ENCODE measurements at regions not wholly inside any gene's neighbourhood (a gene's known extent, or its start where the extent isn't known, plus 50 kb on each side); places are given as distances from the start of the nearest gene placed in this dataset.
"Not testable (repeated sequence)": the region's sequence is repeated elsewhere in the genome, so short reads cannot be mapped to it uniquely, and the experiment has no call there.

DNA sequence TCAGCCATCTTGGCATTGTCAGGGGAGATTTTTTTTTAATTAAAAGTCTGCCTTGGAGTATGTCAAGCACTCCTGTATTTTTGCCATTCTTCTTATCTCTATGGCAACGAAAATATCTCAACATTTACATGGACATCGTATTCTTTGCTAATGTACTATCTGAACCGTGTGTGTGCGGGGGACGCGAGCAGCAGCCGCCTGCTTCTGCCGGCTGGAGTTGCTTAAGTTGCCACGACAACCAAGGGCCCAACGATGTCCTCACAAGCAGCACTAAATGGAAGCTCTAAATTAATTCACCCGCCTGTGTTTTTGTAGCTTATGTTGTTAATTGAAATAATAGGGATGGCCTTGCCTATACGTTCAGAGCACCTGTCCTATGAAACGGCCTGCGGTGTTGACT is 309.5 kb downstream of the TEX29 start:
- H3K9me3 ChIP-seq, result no peaks in the 10 kb centered on the region
- H3K4me1 ChIP-seq (ENCODE audit: control insufficient read depth in 1 of 2, insufficient read depth in 1 of 2, low read depth in 1 of 2, low read length in 1 of 2), result no peaks in the 10 kb centered on the region
- TF ChIP-seq, protein P1, sequence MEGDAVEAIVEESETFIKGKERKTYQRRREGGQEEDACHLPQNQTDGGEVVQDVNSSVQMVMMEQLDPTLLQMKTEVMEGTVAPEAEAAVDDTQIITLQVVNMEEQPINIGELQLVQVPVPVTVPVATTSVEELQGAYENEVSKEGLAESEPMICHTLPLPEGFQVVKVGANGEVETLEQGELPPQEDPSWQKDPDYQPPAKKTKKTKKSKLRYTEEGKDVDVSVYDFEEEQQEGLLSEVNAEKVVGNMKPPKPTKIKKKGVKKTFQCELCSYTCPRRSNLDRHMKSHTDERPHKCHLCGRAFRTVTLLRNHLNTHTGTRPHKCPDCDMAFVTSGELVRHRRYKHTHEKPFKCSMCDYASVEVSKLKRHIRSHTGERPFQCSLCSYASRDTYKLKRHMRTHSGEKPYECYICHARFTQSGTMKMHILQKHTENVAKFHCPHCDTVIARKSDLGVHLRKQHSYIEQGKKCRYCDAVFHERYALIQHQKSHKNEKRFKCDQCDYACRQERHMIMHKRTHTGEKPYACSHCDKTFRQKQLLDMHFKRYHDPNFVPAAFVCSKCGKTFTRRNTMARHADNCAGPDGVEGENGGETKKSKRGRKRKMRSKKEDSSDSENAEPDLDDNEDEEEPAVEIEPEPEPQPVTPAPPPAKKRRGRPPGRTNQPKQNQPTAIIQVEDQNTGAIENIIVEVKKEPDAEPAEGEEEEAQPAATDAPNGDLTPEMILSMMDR (IDR thresholded peaks at IDR 0.05), result no peak

DNA sequence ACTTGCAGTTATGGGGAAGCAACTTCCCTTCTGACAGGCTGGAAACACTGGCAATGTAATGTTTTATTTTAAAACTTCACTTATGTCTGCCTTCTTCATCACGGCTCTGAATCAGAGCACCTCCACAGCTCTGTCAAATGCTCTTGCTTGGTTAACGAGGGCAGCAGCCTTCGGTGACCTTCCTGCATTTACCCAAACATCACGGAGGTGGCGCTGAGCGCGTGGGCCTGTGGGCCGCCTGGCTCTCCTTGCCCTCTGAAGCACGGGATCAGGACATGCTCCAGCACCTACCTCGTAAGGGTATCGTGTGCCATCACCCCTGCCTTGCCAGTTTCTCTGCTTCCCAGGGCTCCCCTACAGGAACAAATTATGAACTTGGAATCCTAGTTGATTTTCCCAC is 310.0 kb downstream of the TEX29 start:
- H3K27ac ChIP-seq, result no peak overlapping the region
- no peaks in the 10 kb centered on the region for H3K27me3 ChIP-seq

More for the DNA sequence above, 309.5 kb downstream of the TEX29 start:
- Histone ChIP-seq H3K27me3 (no peaks in the 10 kb centered on the region), H3K27ac (no peak overlapping the region), H3K36me3 (no peaks in the 10 kb centered on the region), H3K4me3 (ENCODE audit: low read depth in 1 of 2, low read length in 1 of 2) (no peak overlapping the region)

DNA sequence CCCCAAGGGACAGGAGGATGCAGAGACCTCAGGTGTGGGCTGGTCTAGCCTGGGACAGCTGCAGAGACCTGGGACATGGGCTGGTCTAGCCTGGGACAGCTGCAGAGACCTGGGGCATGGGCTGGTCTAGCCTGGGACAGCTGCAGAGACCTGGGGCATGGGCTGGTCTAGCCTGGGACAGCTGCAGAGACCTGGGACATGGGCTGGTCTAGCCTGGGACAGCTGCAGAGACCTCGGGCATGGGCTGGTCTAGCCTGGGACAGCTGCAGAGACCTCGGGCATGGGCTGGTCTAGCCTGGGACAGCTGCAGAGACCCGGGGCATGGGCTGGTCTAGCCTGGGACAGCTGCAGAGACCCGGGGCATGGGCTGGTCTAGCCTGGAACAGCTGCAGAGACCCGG is 310.8 kb downstream of the TEX29 start:
- H3K36me3 ChIP-seq, H3K9me3 ChIP-seq: not testable (repeated sequence)

More for the DNA sequence above, 310.0 kb downstream of the TEX29 start:
- Histone ChIP-seq H3K9me3 (no peaks in the 10 kb centered on the region), H3K4me1 (ENCODE audit: control insufficient read depth in 1 of 2, insufficient read depth in 1 of 2, low read depth in 1 of 2, low read length in 1 of 2) (no peaks in the 10 kb centered on the region), H3K4me3 (ENCODE audit: low read depth in 1 of 2, low read length in 1 of 2) (no peak overlapping the region), H3K36me3 (no peaks in the 10 kb centered on the region)
- TF ChIP-seq, protein P1 (IDR thresholded peaks at IDR 0.05), result no peak

DNA sequence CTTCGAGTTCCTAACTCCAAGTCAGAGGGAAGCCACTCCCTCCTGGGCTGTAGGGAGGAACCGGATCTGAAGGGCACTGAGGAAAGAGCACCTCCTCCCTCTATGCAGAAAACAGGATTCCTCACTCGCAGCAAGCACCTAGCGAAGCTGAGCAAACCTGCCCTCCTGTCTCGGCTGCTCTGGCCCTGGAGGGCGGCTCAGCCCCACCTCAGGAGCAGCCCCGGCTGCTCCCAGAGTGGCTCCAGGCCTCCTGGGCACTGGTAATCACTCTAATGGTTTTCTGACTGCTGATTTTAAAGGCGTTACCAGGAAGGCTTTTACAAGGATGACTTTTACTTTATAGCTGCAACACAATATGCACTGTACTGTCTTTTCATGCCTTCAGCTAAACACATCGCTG is 312.5 kb downstream of the TEX29 start:
- TF ChIP-seq, protein P1 (IDR thresholded peaks at IDR 0.05), result no peak
- no peaks in the 10 kb centered on the region for H3K4me1 ChIP-seq (ENCODE audit: control insufficient read depth in 1 of 2, insufficient read depth in 1 of 2, low read depth in 1 of 2, low read length in 1 of 2)
- H3K27me3 ChIP-seq, result no peaks in the 10 kb centered on the region
- H3K9me3 ChIP-seq, result no peaks in the 10 kb centered on the region
- no peak overlapping the region for H3K27ac ChIP-seq
- H3K36me3 ChIP-seq, result no peaks in the 10 kb centered on the region
- H3K4me3 ChIP-seq (ENCODE audit: low read depth in 1 of 2, low read length in 1 of 2), result no peak overlapping the region

More for the DNA sequence above, 310.8 kb downstream of the TEX29 start:
- H3K27ac ChIP-seq; H3K4me1 ChIP-seq (ENCODE audit: control insufficient read depth in 1 of 2, insufficient read depth in 1 of 2, low read depth in 1 of 2, low read length in 1 of 2); H3K4me3 ChIP-seq (ENCODE audit: low read depth in 1 of 2, low read length in 1 of 2); H3K27me3 ChIP-seq: not testable (repeated sequence)

DNA sequence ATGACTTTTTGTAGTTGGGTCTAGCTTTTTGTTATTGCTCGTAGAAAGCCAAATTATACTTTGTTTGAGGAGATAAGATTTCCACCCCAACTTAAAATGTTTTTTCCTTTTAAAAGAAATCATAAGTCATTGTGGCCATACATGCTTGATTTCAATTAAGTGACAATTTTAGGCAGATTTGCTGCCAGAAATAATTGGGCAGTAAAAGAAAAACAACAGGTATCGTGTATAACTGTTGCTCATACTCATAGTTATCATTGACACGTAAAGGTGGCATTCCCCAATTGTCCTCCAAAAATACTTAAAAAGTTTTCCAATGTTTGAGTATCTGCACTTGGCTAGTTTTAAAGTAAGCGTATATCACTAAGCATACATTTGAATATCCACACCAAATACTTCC is 313.0 kb downstream of the TEX29 start:
- Histone ChIP-seq H3K27me3 (no peaks in the 10 kb centered on the region), H3K27ac (no peak overlapping the region), H3K4me3 (ENCODE audit: low read depth in 1 of 2, low read length in 1 of 2) (no peak overlapping the region), H3K36me3 (no peaks in the 10 kb centered on the region), H3K9me3 (no peaks in the 10 kb centered on the region), H3K4me1 (ENCODE audit: control insufficient read depth in 1 of 2, insufficient read depth in 1 of 2, low read depth in 1 of 2, low read length in 1 of 2) (no peaks in the 10 kb centered on the region)
- TF ChIP-seq, protein P1 (IDR thresholded peaks at IDR 0.05), result no peak

DNA sequence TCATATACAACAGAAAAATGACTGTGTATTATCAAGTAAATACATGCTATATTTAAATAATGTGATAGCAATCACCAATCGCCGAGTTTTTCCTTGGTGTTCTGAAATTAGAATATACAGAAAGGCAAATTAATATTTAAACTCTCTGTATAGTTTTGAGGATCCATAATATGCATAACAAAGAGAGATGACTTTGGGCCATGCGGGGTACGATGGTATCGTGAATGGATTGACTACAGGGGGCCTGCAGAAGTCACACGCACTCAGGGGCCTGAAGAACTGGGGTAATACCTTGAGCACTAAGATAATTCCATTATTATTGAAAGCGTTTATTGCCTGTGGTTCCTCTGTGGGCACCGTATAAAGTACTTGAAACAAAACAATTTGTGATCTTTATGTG is 314.0 kb downstream of the TEX29 start:
- Histone ChIP-seq H3K4me1 (ENCODE audit: control insufficient read depth in 1 of 2, insufficient read depth in 1 of 2, low read depth in 1 of 2, low read length in 1 of 2) (no peaks in the 10 kb centered on the region), H3K4me3 (ENCODE audit: low read depth in 1 of 2, low read length in 1 of 2) (no peak overlapping the region), H3K36me3 (no peaks in the 10 kb centered on the region), H3K27ac (no peak overlapping the region), H3K9me3 (no peaks in the 10 kb centered on the region), H3K27me3 (no peaks in the 10 kb centered on the region)
- TF ChIP-seq, protein P1 (IDR thresholded peaks at IDR 0.05), result no peak
